NCI-H1105 (cell line): ENCODE measurements at regions not wholly inside any gene's neighbourhood (a gene's known extent, or its start where the extent isn't known, plus 50 kb on each side); places are given as distances from the start of the nearest gene placed in this dataset.
"Not testable (repeated sequence)": the region's sequence is repeated elsewhere in the genome, so short reads cannot be mapped to it uniquely, and the experiment has no call there.

Experiments
- DNase-seq: peaks from one replicate; lab custom pipeline; 2025; lab: John Stamatoyannopoulos, UW

GRCh38 chr1:233435622-233436021 lies 108.1 kb downstream of the MAP3K21 start:
- no peak for DNase-seq

DNA sequence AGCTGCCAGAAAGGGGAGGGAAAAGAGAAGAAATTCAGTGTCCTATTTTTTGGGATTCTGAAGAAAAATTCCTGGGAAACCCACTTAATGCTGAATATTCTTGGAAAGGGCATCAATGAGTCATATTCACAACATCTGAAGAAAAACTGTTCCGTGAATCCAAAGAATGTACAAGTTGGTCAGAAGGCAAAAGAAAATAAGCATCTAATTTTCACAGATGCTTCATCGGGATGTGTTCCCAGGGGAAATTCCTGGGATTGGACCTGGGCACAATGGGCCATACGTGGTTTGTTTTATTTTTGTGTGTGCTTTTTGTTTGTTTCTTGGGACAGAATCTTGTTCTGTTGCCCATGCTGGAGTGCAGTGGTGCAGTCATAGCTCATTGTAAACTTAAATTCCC lies 112.2 kb downstream of the MAP3K21 start:
- no peak for DNase-seq

DNA sequence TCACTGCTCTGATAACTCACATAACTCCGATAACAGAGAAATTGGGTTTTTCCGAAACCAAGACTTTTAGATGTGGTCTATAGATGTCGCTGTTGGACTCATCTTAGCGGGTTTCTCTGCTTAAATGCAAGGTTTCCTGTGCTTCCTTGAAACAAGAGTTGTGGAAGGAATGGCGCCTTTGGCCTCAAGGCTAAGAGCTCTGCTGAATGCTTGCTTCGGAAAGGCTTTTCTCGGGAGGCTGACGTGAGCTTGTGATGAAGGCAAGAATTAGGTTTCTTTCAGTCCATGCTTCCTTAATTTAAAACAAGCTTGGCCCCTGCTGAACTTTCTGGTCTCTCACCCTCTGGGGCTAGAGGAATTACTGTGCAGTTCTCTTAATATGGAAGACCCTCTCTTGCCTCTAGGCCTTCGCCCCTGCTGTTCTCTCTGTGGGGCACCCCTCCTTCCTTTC lies 113.5 kb downstream of the MAP3K21 start:
- DNase-seq: peak; percentile 16

GRCh38 chr1:233442026-233442780 lies 114.7 kb downstream of the MAP3K21 start:
- no peak for DNase-seq

GRCh38 chr1:233443040-233443760 lies 115.7 kb downstream of the MAP3K21 start:
- no peak for DNase-seq

GRCh38 chr1:233444484-233444883 lies 117.0 kb downstream of the MAP3K21 start:
- DNase-seq: no peak

DNA sequence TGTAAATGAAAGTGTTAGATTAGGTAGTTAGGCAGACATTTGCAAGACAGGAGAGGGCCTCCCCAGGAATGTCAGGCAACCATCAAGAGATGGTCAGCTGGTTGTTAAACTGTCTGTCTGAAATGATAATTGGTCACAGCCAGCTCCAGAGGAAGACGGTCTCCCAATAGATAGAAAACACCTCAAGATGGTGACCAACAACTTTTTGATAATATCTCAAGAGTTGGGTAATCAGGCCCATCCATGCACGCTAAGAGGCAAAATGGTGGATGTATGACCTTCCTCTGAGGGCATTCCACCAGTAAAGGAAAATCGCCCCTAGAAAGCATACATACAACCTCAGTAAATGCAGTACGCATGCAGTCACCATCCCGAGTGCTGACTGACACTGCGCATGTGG lies 118.2 kb downstream of the MAP3K21 start:
- no peak for DNase-seq

- DNase-seq: no peak
These were observed 119.4 kb downstream of the MAP3K21 start for GRCh38 chr1:233446935-233447334.

- DNase-seq: peak; percentile 63
These were observed 120.7 kb downstream of the MAP3K21 start for GRCh38 chr1:233448109-233448689.

DNA sequence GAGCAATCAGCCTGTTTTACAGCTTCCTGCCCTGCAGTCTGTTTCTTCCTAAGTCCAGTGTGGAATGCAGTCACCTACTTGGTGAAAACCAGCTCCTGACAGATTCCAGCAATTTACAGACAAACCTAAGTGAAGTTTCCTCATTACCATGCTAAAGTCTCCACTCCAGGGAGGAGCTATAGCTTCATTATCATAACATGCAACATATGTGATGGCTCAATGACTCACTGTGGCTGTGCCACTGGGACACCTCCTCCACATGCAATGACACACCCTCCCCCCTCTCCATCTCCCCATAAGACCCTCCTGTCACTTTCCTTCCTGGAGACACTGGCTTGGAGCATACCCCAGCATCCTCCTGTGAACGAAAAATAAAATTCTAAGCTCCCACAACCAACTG lies 125.2 kb downstream of the MAP3K21 start:
- no peak for DNase-seq

GRCh38 chr1:233453433-233454200 lies 126.1 kb downstream of the MAP3K21 start:
- no peak for DNase-seq

DNA sequence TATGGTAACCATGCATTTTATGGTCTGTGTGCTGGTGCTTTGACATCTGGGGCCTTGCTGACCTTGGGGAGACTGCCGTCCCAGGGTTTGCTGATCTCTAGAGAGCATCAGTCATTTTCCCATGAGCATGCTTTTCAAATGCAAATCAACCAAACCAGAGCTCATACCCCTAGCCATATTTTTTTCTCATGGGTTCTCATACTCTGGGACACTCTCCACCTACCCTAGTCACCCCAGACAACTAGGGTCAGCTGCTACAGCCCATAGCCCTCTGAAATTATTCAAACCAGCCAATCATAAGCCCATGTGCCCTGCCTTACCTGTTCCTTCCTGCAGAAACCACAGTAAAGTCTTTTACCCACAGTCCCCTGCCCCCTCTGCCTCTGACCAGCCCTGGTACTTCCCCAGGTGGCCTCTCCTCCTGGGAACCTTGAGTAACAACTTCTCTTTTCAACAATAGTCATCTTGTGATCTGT lies 132.0 kb downstream of the MAP3K21 start:
- DNase-seq: no peak

DNA sequence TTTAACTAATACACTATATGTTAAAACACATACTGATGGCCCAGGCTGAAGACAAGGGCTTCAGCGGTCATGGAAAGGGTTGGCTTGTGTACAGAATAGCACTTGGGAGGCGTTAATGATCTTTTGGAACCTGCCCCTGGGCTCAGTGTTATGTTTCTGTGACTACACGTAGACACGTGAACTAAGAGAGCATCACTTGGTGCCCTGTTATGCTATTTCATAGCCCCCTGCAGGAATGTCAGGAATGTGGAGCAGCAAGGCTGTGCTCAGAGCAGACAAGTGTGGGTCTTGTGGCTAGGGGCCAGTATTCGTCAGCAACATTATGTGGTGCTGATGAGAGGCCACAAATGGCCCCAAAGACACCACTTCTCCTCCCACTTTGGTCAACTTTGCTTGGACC lies 132.4 kb downstream of the MAP3K21 start:
- no peak for DNase-seq

DNA sequence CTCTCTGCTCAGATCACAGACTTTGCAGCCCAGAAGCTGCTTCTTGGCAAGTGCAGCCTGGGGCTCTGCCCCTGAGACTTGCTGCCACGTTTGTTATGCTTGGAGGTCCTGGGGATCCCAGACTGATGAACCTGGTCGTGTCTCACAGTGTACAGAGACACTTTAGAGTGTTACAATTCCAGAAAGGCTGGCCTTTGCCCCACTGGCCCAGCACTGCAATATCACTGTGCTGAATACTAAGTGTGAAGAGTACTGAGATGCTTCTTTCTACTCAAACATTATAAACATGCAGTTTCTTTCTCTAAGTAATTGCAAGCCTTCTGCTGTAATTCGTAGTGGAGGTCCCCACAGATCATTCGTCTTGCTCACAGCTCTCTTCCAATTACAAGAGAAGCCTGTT lies 133.2 kb downstream of the MAP3K21 start:
- DNase-seq: no peak

- DNase-seq: no peak
These were observed 134.3 kb downstream of the MAP3K21 start for GRCh38 chr1:233461847-233462246.

- DNase-seq: no peak
These were observed 135.8 kb downstream of the MAP3K21 start for GRCh38 chr1:233463333-233463732.

- no peak for DNase-seq
These were observed 138.3 kb downstream of the MAP3K21 start for GRCh38 chr1:233465745-233466343.

DNA sequence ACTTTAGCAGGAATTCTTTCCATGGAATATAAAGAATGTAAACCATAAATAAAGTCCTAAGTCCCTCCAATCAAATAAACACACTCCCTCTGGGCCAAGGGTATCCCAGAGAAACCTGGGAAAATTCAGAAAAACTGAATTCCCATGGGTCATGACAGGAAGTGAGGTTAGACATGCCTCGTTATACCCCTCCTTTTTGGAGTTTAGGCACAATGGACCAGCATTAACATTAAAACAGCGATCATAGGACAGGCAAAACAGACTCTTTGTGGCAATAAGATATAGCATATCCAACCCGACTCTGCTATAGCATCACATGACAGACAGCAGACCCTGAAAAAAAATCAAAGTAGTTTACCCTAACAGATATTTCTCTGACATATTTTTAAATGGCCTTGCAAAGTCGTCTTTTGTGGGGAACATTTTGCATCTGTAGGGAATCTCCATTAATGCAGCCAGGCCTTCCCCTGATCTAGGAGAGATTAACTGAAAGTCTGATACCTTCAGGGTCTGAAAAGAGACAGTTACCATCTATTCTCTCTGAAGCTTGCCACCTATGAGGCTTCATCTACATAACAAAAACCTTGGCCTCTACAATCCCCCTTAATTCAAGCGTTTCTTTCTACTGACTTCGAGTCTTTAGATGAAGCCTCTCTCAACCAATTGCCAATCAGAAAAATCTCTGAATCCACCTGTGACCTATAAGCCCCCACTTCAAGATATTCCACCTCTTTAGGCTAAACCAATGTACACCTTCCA lies 143.0 kb upstream of the KCNK1 start:
- no peak for DNase-seq

DNA sequence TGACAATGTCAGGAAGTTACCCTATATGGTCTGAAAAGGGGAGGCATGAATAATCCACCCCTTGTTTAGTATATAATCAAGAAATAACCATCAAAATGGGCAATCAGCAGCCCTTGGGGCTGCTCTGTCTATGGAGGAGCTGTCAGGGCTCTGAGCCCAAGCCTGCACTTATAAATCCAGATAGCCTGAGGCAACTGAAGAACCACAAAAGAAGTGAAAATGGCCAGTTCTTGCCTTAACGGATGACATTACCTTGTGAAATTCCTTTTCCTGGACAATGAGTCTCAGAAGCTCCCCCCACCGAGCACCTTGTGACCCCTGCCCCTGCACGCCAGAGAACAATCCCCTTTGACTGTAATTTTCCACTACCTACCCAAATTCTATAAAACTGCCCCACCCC lies 142.1 kb upstream of the KCNK1 start:
- DNase-seq: not testable (repeated sequence)

GRCh38 chr1:233472796-233473195 lies 141.1 kb upstream of the KCNK1 start:
- not testable (repeated sequence) for DNase-seq
